T-helper 1 cell treated with Interleukin-12 subunit alpha and Interleukin-12 subunit beta and Interleukin-4 antibody, amounts not matched to agents 30 ng/mL and 1 ng/mL, for 36 hours (primary cell): ENCODE measurements at regions not wholly inside any gene's neighbourhood (a gene's known extent, or its start where the extent isn't known, plus 50 kb on each side); places are given as distances from the start of the nearest gene placed in this dataset.
"Not testable (repeated sequence)": the region's sequence is repeated elsewhere in the genome, so short reads cannot be mapped to it uniquely, and the experiment has no call there.

Experiments
- intact Hi-C: fragments of 100-400 bp; cut with micrococcal nuclease; formaldehyde crosslinking; loops from one replicate; pipeline ENCODE4 v1.15.1; 2024

DNA sequence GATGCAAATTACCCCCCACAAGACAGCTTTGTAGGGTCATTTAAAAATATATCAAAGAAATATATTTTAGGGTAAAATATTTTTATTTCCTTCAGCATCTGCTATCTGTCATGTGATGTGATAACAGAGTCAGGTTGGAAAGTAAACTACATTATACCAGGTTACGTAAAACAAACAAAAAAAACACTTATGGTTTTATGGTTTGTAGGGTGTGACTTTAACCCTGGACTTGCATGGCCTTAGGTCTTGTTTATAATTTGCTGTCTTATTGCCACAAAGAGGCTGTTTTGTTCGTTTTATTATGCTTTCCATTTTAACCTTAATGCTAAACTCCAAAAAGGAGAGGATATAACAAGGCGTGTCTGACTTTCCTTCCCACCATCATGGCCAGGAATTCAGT lies 244.5 kb upstream of the MME start:
- intact Hi-C loops = no loop called here

DNA sequence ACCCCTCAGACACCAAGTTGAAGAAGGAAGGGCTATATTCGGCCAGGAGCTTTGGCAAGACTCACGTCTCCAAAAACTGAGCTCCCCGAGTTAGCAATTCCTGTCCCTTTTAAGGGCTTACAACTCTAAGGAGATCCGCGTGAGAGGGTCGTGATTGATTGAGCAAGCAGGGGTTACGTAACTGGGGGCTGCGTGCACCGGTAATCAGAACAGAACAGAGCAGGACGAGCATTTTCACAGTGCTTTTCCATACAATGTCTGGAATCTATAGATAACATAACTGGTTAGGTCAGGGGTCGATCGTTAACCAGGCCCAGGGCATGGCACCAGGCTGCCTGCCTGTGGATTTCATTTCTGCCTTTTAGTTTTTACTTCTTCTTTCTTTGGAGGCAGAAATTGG lies 245.3 kb upstream of the MME start:
- intact Hi-C loops = not testable (repeated sequence)

DNA sequence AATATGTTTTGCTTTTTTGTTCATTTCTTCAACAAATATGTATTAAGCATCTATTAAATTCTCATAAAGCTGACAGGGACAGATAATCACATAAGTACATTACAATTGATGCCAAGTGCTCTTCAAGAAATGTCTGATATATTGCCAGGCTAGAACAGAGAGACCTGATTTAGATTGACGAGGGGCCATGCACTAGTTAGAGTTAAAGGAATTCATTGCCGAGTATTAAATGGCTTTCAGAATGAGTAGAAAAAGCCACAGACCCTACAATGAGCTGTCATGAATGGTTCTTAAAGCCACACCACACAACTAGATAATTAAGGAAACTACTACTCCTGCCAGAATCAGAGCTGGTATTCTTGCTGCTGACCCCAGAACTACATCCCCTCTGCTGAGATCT lies 250.2 kb upstream of the MME start:
- intact Hi-C loops = no loop called here

DNA sequence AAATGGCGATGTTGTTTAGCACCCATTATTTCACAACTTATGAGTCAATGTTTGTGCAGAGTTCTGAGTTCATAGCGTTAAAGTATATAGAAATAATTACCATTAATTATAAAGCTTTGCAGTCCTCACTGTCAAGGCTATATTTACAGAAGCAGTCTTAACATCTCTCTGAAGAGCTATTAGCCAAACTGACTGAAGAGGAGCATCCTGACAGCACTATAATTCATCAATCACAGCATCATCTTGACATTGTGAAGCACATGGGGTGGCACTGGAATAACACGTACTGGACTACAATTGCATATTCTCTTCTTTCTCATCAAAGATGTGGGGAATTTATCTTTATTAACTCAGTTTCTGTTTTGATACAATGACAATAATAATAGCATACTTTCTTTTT lies 260.6 kb upstream of the MME start:
- intact Hi-C loops = no loop called here

DNA sequence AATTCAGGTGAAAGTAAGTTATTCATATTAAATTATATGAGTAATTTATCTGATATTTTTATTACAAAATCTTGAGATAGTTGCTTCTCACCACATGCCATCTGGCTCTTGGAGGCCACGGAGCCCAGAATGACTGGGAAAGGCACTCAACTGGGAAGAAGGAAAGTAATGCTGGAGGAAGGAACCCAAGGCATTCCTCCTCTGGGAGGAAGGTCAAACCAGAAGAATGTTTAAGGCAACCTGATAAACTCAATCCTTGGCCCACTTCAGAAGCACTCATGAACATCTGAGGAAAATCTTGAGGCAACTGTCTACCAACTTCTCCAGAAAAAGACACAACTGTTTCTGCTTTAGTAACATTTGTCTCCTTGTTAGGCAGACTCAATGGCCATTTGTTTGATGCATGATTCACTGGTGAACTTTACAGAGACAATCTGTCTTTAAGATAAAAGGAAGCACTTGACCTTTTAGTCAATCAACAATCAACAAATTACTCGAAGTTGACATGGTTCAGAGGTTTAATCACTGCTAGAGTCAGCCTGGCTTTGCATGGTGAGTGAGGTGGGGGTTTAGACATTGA lies 261.4 kb upstream of the MME start:
- intact Hi-C loops = no loop called here

DNA sequence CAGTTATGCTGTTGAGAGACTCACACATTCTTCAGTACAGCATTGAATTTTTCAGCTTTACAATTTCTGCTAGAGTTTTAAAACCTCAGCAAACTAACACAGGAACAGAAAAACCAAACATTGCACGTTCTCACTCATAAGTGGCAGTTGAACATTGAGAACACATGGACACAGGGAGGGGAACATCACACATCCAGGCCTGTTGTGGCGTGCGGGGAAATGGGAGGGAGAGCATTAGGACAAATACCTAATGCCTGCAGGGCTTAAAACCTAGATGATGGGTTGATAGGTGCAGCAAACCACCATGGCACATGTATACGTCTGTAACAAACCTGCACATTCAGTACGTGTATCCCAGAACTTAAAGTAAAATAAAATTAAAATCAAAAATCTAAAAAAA lies 270.1 kb upstream of the MME start:
- intact Hi-C loops = not testable (repeated sequence)

DNA sequence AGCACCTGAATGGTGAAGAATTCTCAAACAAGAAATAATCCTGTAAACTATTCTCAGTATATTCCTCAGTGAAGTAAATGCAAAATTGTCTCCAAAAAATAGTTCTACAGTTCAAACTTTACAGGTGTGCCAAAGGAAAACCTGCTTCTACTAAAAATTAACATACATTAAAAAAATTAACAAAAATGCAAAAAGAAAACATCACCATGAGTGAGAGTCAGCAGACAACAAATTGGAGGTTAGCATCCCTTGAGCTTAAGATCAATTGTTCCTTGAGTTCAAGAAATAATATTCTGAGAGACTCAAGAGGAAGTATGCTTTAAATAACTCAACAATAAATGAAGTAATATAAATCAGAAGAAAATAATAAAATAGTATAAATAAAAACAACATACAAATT lies 278.4 kb upstream of the MME start:
- intact Hi-C loops = no loop called here

DNA sequence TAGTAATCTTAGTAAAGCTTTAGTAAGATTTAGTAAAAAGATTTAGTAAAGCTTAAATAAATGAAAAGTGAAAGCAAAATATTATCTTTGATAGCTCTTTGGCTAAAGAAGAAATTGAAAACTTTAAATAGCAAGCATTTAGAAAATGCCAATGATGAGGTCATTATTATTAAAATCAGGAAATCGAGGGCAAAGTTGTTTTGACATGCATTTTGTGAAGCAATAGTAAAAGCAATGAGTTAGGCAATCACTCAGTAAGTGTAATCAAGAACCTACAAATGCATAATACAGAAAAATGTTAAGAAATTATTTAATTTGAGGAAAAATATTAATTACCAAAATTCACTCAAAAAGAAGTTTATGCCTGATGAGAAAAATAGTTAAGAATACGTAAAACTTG lies 280.3 kb upstream of the MME start:
- intact Hi-C loops = no loop called here

DNA sequence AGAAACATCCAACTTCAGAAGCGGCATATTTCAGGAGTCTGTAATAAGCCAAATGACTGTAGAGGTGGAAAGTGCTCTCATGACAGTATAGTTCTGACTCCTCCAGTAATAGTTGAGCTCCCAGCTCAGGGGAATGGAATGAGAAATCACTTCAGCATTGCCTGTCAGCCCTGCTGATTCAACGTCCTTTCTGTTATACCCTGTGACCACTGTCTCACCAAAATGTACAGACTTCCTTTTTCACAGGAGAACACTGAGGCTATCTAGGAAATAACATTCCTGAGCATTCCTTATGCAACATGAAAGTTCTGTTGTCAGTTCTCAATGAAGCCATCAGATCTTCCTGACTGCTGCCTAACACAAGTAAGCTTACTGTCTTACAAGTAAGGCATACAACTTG lies 284.5 kb upstream of the MME start:
- intact Hi-C loops = no loop called here

DNA sequence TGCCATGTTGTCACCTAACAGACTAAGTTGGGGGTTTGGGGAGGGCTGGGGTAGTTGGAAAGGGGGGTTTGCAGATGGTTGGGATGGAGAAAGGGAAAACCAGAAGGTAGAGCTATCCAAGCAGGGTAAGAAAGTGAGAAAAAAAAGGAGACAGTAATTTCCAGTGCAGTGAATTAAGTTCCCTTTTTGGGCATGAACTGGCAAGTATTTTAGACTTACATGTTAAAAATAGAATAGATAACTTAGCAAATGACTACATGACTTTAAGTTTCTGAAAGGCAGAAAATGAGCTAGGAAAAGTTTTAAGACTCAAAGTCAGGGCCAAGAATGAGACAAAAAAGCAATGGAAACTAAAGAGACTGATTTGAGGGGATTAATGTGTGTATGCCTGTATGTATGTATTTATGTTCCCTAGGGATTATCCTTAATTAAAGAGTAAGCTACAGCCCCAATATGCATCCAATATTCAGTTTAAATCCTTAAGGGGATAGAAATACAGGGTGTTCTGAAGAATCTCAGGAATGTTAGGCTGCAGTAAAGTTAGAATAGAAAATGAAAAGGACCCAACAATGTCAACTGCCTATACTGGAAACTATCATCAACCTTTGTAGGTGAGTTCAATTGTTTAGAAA lies 285.2 kb upstream of the MME start:
- intact Hi-C loops = no loop called here

DNA sequence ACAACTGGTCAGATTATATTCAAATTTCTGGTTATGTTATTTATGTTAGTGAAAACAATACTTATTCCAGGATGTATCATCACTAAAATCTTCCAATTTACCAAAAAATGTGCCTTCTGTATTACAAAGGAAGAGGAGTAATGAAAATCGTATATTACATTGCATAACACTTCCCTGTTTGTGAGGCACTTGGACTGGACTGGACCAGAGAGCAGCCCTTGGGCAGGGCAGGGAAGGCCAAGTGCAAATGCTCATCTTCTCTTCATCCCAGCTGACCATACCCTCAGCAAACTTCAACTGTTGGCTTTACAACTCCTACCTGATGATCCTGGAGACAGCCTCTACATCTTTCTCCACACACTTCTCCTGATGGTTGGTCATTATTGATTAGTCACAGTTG lies 285.7 kb upstream of the MME start:
- intact Hi-C loops = no loop called here

DNA sequence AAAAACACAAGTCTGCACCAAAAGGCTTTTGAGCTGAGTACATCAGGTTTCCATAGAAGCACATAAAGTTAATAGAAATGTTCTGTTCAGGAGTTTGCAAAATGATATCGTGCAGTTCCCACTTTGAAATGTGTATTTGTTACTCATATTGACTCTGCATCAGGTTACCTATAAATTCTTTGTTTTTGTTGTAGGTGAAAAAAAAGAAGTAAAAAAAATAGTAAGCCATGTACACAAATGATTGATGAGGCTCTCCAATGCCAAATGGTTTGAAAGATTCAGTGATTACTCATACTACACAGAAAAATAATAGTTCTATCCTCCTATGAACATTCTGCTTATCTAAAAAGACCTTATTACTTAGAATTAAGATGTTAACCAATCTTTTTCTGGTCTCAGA lies 287.3 kb upstream of the MME start:
- intact Hi-C loops = no loop called here

DNA sequence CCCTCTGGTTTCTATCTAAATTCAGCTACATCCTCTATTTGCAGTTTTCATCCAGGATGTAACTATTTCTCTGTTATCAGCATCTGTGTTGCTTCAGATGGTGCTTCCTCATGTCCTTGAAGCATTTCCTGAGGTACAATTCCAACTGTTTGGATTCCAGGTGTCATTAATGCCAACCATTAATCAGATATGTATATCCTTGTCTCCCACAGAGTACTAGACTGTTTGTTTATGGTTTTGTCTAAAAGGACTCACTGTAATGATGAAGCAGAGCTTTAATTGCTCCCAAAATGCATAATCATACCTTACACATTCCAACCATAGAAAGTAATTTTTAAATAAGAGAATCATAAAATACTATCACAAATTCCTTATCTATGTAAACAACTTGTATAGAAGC lies 288.5 kb upstream of the MME start:
- intact Hi-C loops = no loop called here

DNA sequence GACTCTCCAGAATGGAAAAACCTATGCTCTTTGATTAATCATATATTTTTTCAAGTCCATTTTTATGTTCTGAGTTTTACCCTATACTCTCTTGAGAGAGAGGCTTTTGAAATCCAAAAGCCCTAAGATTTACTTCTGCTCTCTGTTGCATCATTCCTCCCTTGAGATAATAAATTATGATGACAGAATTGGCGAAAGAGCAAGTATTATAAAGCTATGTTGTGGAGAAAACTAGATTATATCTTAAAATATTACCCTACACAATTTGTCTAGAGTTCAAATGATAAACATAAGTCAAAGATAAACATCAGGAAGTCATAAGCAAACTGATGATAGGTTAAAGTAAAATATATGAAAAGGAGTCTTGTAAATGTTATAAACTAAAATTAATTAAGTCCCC lies 293.4 kb upstream of the MME start:
- intact Hi-C loops = no loop called here

DNA sequence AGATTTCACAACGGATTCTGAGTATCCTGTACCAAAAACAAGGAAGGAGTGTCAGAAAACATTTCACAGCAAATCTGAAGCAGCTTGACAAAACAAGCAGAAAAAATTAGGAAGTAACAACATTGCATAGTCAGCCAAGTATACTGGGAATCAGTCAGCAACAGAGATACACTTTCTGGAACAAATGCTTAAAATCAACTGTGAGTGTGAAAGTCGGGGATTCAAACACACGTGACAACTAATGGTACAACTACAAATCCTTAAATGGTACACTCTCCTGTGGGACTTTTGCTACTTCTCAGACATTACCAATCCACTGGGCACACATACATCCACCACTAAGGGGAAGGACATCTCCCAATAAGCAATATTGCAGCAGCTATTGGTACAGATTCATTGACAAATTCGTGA lies 296.6 kb upstream of the MME start:
- intact Hi-C loops = no loop called here

DNA sequence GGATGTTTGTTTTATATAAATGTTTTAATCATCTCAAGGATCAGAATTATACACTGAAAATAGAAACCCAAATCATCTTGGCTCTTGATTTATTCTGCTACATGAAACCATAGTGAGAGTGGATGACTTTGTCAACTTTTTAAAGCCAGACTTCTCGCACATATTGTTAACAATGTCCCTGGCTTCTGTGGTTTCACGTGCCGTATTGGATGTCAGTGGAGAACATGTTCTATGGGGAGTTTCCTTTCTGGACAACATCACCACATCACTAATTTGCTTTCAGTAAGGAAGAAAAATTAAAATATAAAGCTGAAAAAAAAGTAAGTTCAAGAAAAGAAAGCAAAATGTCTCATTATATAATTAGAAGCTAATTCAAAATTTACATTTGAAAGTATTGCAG lies 297.1 kb upstream of the MME start:
- intact Hi-C loops = no loop called here

DNA sequence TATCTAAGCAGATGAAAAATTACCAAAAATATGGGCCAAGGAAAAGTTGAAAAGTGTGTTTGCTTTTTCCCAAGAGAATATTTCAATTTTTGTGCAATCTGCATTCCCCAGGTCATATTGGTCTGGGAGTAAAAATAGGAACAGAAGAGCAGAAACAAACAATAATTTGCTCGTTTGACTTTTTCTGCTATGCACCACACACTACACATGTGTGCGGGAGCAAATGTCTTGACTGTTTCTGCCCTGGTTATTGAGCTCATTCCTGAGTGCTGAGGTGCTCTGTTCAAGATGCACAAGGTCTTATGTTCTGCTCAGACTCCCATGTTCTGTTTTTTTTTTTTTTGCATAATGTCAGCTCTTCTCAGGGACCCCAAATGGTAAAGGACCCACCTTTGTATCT lies 298.0 kb upstream of the MME start:
- intact Hi-C loops = no loop called here

DNA sequence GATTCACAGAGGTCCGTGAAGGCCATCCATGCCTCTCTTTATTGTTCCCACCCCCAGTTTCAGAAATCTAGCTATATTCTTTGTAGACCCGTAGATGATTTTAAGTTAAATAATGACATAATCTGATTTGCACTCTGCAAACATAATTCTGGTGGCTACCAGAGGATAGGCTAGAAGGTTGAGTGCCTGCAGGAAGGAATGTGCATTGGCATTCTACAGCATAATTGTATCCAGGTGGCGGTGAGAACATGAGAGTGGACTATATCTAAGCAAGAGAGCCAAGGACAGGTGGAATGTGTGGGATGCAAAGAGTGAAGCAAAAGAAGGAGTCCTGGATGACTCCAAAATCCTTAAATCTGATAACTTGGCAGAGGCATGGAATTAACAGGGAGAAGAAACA lies 298.5 kb upstream of the MME start:
- intact Hi-C loops = no loop called here

DNA sequence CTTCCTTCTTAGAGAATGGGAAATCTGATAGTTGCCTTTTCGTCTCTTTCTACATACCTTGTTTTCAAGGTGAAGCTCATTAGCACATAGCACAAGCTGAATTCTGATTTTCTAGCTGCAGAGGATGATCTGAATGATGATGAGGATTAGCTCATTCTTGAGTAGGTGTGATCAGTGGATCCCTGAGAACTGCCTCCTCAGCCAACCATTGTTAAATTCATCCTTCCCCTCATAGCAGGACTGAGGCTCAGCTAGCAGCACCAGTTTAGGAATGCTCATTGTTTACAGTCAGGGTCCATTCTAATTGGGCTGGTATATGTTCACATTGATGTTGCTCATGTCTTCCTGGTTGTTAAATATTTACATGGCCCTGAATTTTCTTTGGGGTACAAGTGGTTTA lies 299.9 kb upstream of the MME start:
- intact Hi-C loops = no loop called here

DNA sequence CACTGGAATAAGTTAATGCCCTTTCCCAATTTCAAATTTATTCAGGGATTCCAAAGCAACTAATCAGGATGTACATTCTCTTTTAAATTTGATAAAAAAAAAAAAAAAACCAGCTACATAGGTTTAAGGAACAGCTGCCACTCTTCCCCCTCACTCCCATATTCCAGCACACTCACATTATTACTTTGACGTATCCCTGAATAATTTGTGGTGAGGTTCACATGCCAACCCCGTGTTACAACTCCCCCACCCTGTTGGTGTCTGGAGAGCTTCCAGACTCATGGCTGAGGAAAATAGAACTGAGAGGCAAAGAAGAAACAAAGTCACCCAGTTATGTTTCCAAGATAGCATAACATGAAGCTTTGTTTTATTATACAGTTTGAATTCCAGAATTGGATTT lies 300.5 kb upstream of the MME start:
- intact Hi-C loops = no loop called here

DNA sequence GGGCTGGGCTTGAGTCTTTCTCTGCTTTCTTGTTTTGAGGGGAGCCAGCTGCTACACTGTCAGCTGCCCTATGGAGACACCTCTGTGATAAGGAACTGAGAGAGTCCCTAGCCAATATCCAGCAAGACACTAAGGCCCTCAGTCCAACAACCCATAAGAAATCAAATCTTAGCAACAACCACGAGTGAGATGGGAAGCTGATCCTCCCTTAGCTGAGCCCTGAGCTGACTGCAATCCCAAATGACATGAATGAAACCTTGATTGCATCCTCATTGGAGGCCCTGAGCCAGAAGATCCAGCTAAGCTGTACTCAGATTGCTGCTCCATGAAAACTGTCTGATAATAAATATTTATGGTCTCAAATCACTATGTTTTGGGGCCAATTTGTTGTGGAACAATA lies 302.1 kb upstream of the MME start:
- intact Hi-C loops = no loop called here

DNA sequence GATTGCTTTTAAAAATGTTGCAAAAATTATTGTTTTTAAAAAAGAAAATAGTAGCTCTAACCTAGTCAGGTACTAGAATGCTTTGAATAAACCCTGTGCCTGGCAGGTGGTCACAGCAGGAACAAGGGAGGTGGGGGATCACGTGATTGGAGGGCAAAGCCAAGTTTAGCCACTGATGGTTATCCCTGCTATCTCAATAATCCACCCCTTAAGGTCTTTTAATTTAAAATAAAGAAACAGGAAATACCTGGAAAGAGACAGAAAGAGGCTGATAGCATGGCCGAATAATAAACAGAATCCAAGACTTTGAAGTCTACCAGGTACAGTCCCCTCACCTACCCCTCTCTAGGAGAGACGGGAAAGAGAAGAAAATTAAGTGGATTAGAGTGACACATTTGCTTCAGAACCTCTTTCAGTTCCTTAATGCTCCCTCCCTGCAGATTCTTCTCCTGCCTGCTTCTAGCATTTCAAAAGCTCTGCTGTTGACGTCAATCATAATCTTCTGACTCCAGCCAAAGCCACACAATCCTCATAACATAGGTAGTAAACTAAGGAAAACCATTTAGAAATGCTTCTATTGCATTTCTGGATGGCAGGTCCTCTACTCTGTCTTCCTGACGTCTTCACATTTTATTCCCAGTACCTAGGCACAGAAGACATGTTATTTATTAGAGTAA lies 303.4 kb upstream of the MME start:
- intact Hi-C loops = no loop called here

DNA sequence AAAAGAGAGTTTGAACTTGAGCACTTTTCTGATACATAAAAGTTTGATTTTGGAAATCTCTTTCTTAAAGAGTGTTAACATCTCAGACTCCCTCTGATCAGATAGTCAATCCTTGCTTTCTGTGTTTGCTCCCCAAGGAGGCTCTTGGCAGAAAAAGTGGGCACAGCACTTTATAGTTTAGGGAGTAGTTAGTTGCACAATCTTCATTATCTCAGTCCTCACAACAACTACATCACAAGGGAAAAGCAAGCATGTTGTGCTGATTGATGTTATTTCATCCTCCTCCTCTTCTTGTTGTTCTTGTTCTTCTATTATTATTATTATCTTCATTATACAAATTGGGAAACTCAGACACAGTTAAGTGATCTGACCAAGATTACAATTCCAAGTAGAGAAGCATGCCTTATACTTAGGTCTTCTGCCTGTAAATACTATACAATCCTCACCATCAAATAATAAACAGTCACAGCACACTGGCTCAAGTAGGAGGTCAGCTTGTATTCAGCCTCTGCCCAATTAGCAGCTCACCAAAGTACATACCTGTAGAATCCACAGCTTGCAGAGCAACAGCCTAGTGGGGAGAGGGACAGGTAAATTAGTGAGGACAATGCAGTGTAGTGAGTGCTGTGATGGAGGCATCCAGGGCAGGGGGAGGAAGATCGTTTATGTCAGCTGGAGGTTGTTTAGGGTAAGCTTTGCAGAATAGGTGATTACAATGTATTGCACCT lies 304.1 kb upstream of the MME start:
- intact Hi-C loops = no loop called here
